ENCODE measurements at regions not wholly inside any gene's neighbourhood (a gene's known extent, or its start where the extent isn't known, plus 50 kb on each side); places are given as distances from the start of the nearest gene placed in this dataset.

- no peaks in the 10 kb centered on the region for H3K9me3 ChIP-seq (ENCODE audit: insufficient read depth, low read length)
- H3K4me3 ChIP-seq (ENCODE audit: insufficient read length, low read depth) = no peak overlapping the region
- H3K9ac ChIP-seq (ENCODE audit: insufficient read length, low read depth) = no peak overlapping the region
- H3K36me3 ChIP-seq (ENCODE audit: insufficient read depth, insufficient read length, low read length) = no peaks in the 10 kb centered on the region
- DNase-seq (ENCODE audit: low read depth, low spot score) = no peak
- H3K4me1 ChIP-seq (ENCODE audit: insufficient read depth, insufficient read length) = no peaks in the 10 kb centered on the region
- TF ChIP-seq SUZ12 (IDR thresholded peaks at IDR 0.05; ENCODE audit: extremely low read depth, insufficient read depth, insufficient read length) = no peak
- TF ChIP-seq YY1 (IDR thresholded peaks at IDR 0.05; ENCODE audit: insufficient read depth, insufficient read length) = no peak
- no peak for TF ChIP-seq ZNF274 (IDR thresholded peaks at IDR 0.05; ENCODE audit: low read depth, low read length)
- H3K27me3 ChIP-seq (ENCODE audit: insufficient read depth, insufficient read length) = no peaks in the 10 kb centered on the region
Observed at GRCh38 chr5:89777758-89778157, 631.8 kb downstream of the CETN3 start.

- no peaks in the 10 kb centered on the region for H3K9me3 ChIP-seq (ENCODE audit: insufficient read depth, low read length)
- TF ChIP-seq ZNF274 (IDR thresholded peaks at IDR 0.05; ENCODE audit: low read depth, low read length) (no peak), YY1 (IDR thresholded peaks at IDR 0.05; ENCODE audit: insufficient read depth, insufficient read length) (no peak), SUZ12 (IDR thresholded peaks at IDR 0.05; ENCODE audit: extremely low read depth, insufficient read depth, insufficient read length) (no peak)
- no peaks in the 10 kb centered on the region for H3K36me3 ChIP-seq (ENCODE audit: insufficient read depth, insufficient read length, low read length)
- H3K9ac ChIP-seq (ENCODE audit: insufficient read length, low read depth) = no peak overlapping the region
- no peaks in the 10 kb centered on the region for H3K27me3 ChIP-seq (ENCODE audit: insufficient read depth, insufficient read length)
- no peak overlapping the region for H3K4me3 ChIP-seq (ENCODE audit: insufficient read length, low read depth)
- no peaks in the 10 kb centered on the region for H3K4me1 ChIP-seq (ENCODE audit: insufficient read depth, insufficient read length)
- DNase-seq (ENCODE audit: low read depth, low spot score) = no peak
Observed at GRCh38 chr5:89769975-89770374, 639.6 kb downstream of the CETN3 start.

- Histone ChIP-seq H3K4me3 (ENCODE audit: insufficient read length, low read depth) (no peak overlapping the region), H3K36me3 (ENCODE audit: insufficient read depth, insufficient read length, low read length) (no peaks in the 10 kb centered on the region), H3K9me3 (ENCODE audit: insufficient read depth, low read length) (no peaks in the 10 kb centered on the region), H3K4me1 (ENCODE audit: insufficient read depth, insufficient read length) (no peaks in the 10 kb centered on the region), H3K27me3 (ENCODE audit: insufficient read depth, insufficient read length) (no peaks in the 10 kb centered on the region), H3K9ac (ENCODE audit: insufficient read length, low read depth) (no peak overlapping the region)
- no peak for DNase-seq (ENCODE audit: low read depth, low spot score)
- TF ChIP-seq ZNF274 (IDR thresholded peaks at IDR 0.05; ENCODE audit: low read depth, low read length) (no peak), YY1 (IDR thresholded peaks at IDR 0.05; ENCODE audit: insufficient read depth, insufficient read length) (no peak), SUZ12 (IDR thresholded peaks at IDR 0.05; ENCODE audit: extremely low read depth, insufficient read depth, insufficient read length) (no peak)
Observed at GRCh38 chr5:89759802-89760201, 649.8 kb downstream of the CETN3 start.

GRCh38 chr5:89758146-89758545 lies 651.4 kb downstream of the CETN3 start:
- Histone ChIP-seq H3K27me3 (ENCODE audit: insufficient read depth, insufficient read length) (no peaks in the 10 kb centered on the region), H3K4me1 (ENCODE audit: insufficient read depth, insufficient read length) (no peaks in the 10 kb centered on the region), H3K9me3 (ENCODE audit: insufficient read depth, low read length) (no peaks in the 10 kb centered on the region), H3K9ac (ENCODE audit: insufficient read length, low read depth) (no peak overlapping the region), H3K36me3 (ENCODE audit: insufficient read depth, insufficient read length, low read length) (no peaks in the 10 kb centered on the region), H3K4me3 (ENCODE audit: insufficient read length, low read depth) (no peak overlapping the region)
- TF ChIP-seq ZNF274 (IDR thresholded peaks at IDR 0.05; ENCODE audit: low read depth, low read length) (no peak), YY1 (IDR thresholded peaks at IDR 0.05; ENCODE audit: insufficient read depth, insufficient read length) (no peak), SUZ12 (IDR thresholded peaks at IDR 0.05; ENCODE audit: extremely low read depth, insufficient read depth, insufficient read length) (no peak)
- no peak for DNase-seq (ENCODE audit: low read depth, low spot score)

- no peak for DNase-seq (ENCODE audit: low read depth, low spot score)
- TF ChIP-seq ZNF274 (IDR thresholded peaks at IDR 0.05; ENCODE audit: low read depth, low read length) (no peak), YY1 (IDR thresholded peaks at IDR 0.05; ENCODE audit: insufficient read depth, insufficient read length) (no peak), SUZ12 (IDR thresholded peaks at IDR 0.05; ENCODE audit: extremely low read depth, insufficient read depth, insufficient read length) (no peak)
- no peaks in the 10 kb centered on the region for H3K4me1 ChIP-seq (ENCODE audit: insufficient read depth, insufficient read length)
Observed at GRCh38 chr5:89756955-89757354, 652.6 kb downstream of the CETN3 start.

GRCh38 chr5:89755024-89755423 lies 654.5 kb downstream of the CETN3 start:
- Histone ChIP-seq H3K4me1 (ENCODE audit: insufficient read depth, insufficient read length) (no peaks in the 10 kb centered on the region), H3K27me3 (ENCODE audit: insufficient read depth, insufficient read length) (no peaks in the 10 kb centered on the region)
- TF ChIP-seq ZNF274 (IDR thresholded peaks at IDR 0.05; ENCODE audit: low read depth, low read length) (no peak), SUZ12 (IDR thresholded peaks at IDR 0.05; ENCODE audit: extremely low read depth, insufficient read depth, insufficient read length) (no peak), YY1 (IDR thresholded peaks at IDR 0.05; ENCODE audit: insufficient read depth, insufficient read length) (no peak)

More at GRCh38 chr5:89756955-89757354, 652.6 kb downstream of the CETN3 start:
- Histone ChIP-seq H3K36me3 (ENCODE audit: insufficient read depth, insufficient read length, low read length) (no peaks in the 10 kb centered on the region), H3K27me3 (ENCODE audit: insufficient read depth, insufficient read length) (no peaks in the 10 kb centered on the region), H3K4me3 (ENCODE audit: insufficient read length, low read depth) (no peak overlapping the region), H3K9me3 (ENCODE audit: insufficient read depth, low read length) (no peaks in the 10 kb centered on the region), H3K9ac (ENCODE audit: insufficient read length, low read depth) (no peak overlapping the region)

GRCh38 chr5:89735082-89735481 lies 674.5 kb downstream of the CETN3 start:
- Histone ChIP-seq H3K4me3 (ENCODE audit: insufficient read length, low read depth) (no peak overlapping the region), H3K9me3 (ENCODE audit: insufficient read depth, low read length) (no peaks in the 10 kb centered on the region), H3K27me3 (ENCODE audit: insufficient read depth, insufficient read length) (no peaks in the 10 kb centered on the region), H3K9ac (ENCODE audit: insufficient read length, low read depth) (no peak overlapping the region), H3K36me3 (ENCODE audit: insufficient read depth, insufficient read length, low read length) (no peaks in the 10 kb centered on the region), H3K4me1 (ENCODE audit: insufficient read depth, insufficient read length) (no peaks in the 10 kb centered on the region)
- TF ChIP-seq YY1 (IDR thresholded peaks at IDR 0.05; ENCODE audit: insufficient read depth, insufficient read length) (no peak), SUZ12 (IDR thresholded peaks at IDR 0.05; ENCODE audit: extremely low read depth, insufficient read depth, insufficient read length) (no peak), ZNF274 (IDR thresholded peaks at IDR 0.05; ENCODE audit: low read depth, low read length) (no peak)
- DNase-seq (ENCODE audit: low read depth, low spot score) = no peak

More at GRCh38 chr5:89755024-89755423, 654.5 kb downstream of the CETN3 start:
- H3K9ac ChIP-seq (ENCODE audit: insufficient read length, low read depth) = no peak overlapping the region
- no peaks in the 10 kb centered on the region for H3K36me3 ChIP-seq (ENCODE audit: insufficient read depth, insufficient read length, low read length)
- H3K9me3 ChIP-seq (ENCODE audit: insufficient read depth, low read length) = no peaks in the 10 kb centered on the region
- no peak overlapping the region for H3K4me3 ChIP-seq (ENCODE audit: insufficient read length, low read depth)
- DNase-seq (ENCODE audit: low read depth, low spot score) = no peak

All from NT2/D1 (cell line).